GM18858 (cell line): ENCODE measurements at regions not wholly inside any gene's neighbourhood (a gene's known extent, or its start where the extent isn't known, plus 50 kb on each side); places are given as distances from the start of the nearest gene placed in this dataset.

ENCODE experiments used
- ATAC-seq: cut with Tn5 transposase; IDR thresholded peaks from one replicate; pipeline ENCODE4 v1.9.1; 2021; ENCODE audit not compliant: unreplicated experiment

- no peak for ATAC-seq
These were observed 526.7 kb downstream of the BRD1 start for GRCh38 chr22:49300951-49301397.

GRCh38 chr22:49300241-49300640 is 527.4 kb downstream of the BRD1 start:
- ATAC-seq, result no peak

GRCh38 chr22:49299821-49300231 is 527.8 kb downstream of the BRD1 start:
- ATAC-seq, result no peak

GRCh38 chr22:49298834-49299750 is 528.6 kb downstream of the BRD1 start:
- no peak for ATAC-seq

GRCh38 chr22:49297871-49298721 is 529.6 kb downstream of the BRD1 start:
- no peak for ATAC-seq

- ATAC-seq, result no peak
These were observed 530.3 kb downstream of the BRD1 start for GRCh38 chr22:49297286-49297870.

- ATAC-seq, result no peak
These were observed 531.1 kb downstream of the BRD1 start for GRCh38 chr22:49296561-49296960.

- no peak for ATAC-seq
These were observed 531.7 kb downstream of the BRD1 start for GRCh38 chr22:49295851-49296560.

- no peak for ATAC-seq
These were observed 532.3 kb downstream of the BRD1 start for GRCh38 chr22:49295465-49295743.

- no peak for ATAC-seq
These were observed 532.8 kb downstream of the BRD1 start for GRCh38 chr22:49294656-49295464.

- no peak for ATAC-seq
These were observed 534.8 kb downstream of the BRD1 start for GRCh38 chr22:49292909-49293308.

GRCh38 chr22:49291781-49292180 is 535.9 kb downstream of the BRD1 start:
- no peak for ATAC-seq

- ATAC-seq, result no peak
These were observed 536.5 kb downstream of the BRD1 start for GRCh38 chr22:49291169-49291568.

- ATAC-seq, result no peak
These were observed 537.0 kb downstream of the BRD1 start for GRCh38 chr22:49290711-49291110.

GRCh38 chr22:49289822-49290679 is 537.6 kb downstream of the BRD1 start:
- no peak for ATAC-seq

GRCh38 chr22:49286181-49286760 is 541.4 kb downstream of the BRD1 start:
- no peak for ATAC-seq

GRCh38 chr22:49284931-49285330 is 542.7 kb downstream of the BRD1 start:
- no peak for ATAC-seq

- no peak for ATAC-seq
These were observed 543.5 kb downstream of the BRD1 start for GRCh38 chr22:49284056-49284784.
